ENCODE measurements at regions not wholly inside any gene's neighbourhood (a gene's known extent, or its start where the extent isn't known, plus 50 kb on each side); places are given as distances from the start of the nearest gene placed in this dataset.

DNA sequence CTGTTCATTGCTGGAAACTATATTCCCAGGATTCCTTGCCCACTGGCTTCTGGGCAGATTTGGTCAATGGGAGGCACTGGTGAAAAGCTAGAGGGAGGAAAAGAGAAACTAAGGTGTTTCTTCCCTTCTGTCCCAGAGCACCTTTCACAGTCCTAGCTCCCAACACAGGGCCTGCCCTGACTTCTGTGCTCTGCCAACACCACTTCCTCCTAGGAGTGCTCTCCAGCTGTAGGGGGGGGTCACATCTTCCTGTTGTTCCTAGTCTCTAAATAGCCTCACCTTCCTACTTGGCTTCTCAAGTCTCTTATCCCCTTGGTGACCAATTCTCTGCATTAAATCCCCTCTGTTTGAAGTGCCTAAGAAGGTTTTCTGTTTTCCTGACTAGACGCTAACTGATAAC, 115.4 kb downstream of the ADRB2 start:
- H3K27me3 ChIP-seq (ENCODE audit: insufficient read depth, low read depth, low read length), result no peaks in the 10 kb centered on the region
- no peaks in the 10 kb centered on the region for H3K36me3 ChIP-seq (ENCODE audit: insufficient read depth, low read length)
- no peak overlapping the region for H3K4me3 ChIP-seq (ENCODE audit: low read length)
- TF ChIP-seq, protein P1, sequence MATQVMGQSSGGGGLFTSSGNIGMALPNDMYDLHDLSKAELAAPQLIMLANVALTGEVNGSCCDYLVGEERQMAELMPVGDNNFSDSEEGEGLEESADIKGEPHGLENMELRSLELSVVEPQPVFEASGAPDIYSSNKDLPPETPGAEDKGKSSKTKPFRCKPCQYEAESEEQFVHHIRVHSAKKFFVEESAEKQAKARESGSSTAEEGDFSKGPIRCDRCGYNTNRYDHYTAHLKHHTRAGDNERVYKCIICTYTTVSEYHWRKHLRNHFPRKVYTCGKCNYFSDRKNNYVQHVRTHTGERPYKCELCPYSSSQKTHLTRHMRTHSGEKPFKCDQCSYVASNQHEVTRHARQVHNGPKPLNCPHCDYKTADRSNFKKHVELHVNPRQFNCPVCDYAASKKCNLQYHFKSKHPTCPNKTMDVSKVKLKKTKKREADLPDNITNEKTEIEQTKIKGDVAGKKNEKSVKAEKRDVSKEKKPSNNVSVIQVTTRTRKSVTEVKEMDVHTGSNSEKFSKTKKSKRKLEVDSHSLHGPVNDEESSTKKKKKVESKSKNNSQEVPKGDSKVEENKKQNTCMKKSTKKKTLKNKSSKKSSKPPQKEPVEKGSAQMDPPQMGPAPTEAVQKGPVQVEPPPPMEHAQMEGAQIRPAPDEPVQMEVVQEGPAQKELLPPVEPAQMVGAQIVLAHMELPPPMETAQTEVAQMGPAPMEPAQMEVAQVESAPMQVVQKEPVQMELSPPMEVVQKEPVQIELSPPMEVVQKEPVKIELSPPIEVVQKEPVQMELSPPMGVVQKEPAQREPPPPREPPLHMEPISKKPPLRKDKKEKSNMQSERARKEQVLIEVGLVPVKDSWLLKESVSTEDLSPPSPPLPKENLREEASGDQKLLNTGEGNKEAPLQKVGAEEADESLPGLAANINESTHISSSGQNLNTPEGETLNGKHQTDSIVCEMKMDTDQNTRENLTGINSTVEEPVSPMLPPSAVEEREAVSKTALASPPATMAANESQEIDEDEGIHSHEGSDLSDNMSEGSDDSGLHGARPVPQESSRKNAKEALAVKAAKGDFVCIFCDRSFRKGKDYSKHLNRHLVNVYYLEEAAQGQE (IDR thresholded peaks at IDR 0.05; ENCODE audit: borderline replicate concordance), result no peak
- no peak for TF ChIP-seq EP300 (conservative IDR thresholded peaks at IDR 0.05; ENCODE audit: poor library complexity, severe bottlenecking)
- TF ChIP-seq EZH2 (IDR thresholded peaks at IDR 0.05; ENCODE audit: borderline replicate concordance, insufficient read depth, low read length, poor library complexity, severe bottlenecking), result no peak
- TF ChIP-seq, protein P2, sequence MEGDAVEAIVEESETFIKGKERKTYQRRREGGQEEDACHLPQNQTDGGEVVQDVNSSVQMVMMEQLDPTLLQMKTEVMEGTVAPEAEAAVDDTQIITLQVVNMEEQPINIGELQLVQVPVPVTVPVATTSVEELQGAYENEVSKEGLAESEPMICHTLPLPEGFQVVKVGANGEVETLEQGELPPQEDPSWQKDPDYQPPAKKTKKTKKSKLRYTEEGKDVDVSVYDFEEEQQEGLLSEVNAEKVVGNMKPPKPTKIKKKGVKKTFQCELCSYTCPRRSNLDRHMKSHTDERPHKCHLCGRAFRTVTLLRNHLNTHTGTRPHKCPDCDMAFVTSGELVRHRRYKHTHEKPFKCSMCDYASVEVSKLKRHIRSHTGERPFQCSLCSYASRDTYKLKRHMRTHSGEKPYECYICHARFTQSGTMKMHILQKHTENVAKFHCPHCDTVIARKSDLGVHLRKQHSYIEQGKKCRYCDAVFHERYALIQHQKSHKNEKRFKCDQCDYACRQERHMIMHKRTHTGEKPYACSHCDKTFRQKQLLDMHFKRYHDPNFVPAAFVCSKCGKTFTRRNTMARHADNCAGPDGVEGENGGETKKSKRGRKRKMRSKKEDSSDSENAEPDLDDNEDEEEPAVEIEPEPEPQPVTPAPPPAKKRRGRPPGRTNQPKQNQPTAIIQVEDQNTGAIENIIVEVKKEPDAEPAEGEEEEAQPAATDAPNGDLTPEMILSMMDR (IDR thresholded peaks at IDR 0.05; ENCODE audit: poor library complexity, severe bottlenecking), result no peak
- no peak for TF ChIP-seq POLR2AphosphoS5 (IDR thresholded peaks at IDR 0.05)
- no peak for TF ChIP-seq RAD21 (conservative IDR thresholded peaks at IDR 0.05)
- no peak for TF ChIP-seq MXI1 (conservative IDR thresholded peaks at IDR 0.05; ENCODE audit: poor library complexity, severe bottlenecking)
- no peak for TF ChIP-seq SMC3 (conservative IDR thresholded peaks at IDR 0.05; ENCODE audit: poor library complexity)
- TF ChIP-seq TAF1 (IDR thresholded peaks at IDR 0.05; ENCODE audit: low read depth), result no peak
- no peak overlapping the region for H3K4me2 ChIP-seq (ENCODE audit: low read length)
- H2AFZ ChIP-seq (ENCODE audit: low read depth, low read length), result no peak overlapping the region
- H3K79me2 ChIP-seq (replicated peaks; ENCODE audit: insufficient read depth, low read length), result no peaks in the 10 kb centered on the region
- H3K9ac ChIP-seq (ENCODE audit: low read length), result no peak overlapping the region
- H3F3A ChIP-seq (ENCODE audit: insufficient read depth, low read length, poor library complexity, severe bottlenecking), result no peaks in the 10 kb centered on the region
- H4K20me1 ChIP-seq (ENCODE audit: insufficient read depth), result no peaks in the 10 kb centered on the region
- H3K9me2 ChIP-seq (ENCODE audit: insufficient read depth, low read length), result no peaks in the 10 kb centered on the region
- no peak overlapping the region for H3K27ac ChIP-seq (ENCODE audit: low read length)
- H3K9me3 ChIP-seq (ENCODE audit: low read length), result no peaks in the 10 kb centered on the region

DNA sequence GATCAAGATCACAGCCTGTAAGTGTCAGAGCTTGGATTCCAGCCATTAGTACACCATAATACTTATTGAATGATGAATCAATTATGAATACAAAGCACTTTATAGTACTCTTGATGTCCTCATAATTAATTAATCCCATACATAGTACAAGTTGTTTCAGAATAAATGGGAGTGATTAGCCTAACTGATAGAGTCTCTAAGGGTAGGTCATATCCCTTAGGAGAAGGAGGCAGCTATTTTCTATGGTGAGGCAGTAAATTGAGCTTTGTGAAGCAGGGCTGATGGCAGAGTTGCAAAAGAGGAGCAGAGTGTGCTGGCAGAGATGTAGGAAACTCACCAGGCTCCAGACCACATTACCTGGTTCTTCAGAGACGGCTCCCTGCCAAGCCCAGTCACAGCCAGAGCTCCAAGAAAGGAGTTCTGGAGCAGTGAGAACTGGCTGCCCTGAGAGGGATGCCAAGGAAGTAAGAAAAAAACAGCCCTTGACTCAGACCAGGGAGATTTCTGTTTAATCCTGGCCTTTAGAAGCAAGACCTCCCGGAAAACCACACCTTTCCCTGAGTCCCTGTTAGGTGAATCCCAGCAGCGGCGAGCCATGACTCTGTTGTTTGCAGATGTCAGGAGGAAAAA, 112.9 kb downstream of the SH3TC2 start:
- Histone ChIP-seq H3K4me2 (ENCODE audit: low read length) (no peak overlapping the region), H3K79me2 (replicated peaks; ENCODE audit: insufficient read depth, low read length) (no peaks in the 10 kb centered on the region), H4K20me1 (ENCODE audit: insufficient read depth) (no peaks in the 10 kb centered on the region), H3K9me2 (ENCODE audit: insufficient read depth, low read length) (no peaks in the 10 kb centered on the region), H3K27me3 (ENCODE audit: insufficient read depth, low read depth, low read length) (no peaks in the 10 kb centered on the region), H3K9me3 (ENCODE audit: low read length) (no peaks in the 10 kb centered on the region), H3F3A (ENCODE audit: insufficient read depth, low read length, poor library complexity, severe bottlenecking) (no peaks in the 10 kb centered on the region), H3K4me3 (ENCODE audit: low read length) (no peak overlapping the region), H3K27ac (ENCODE audit: low read length) (no peak overlapping the region), H3K36me3 (ENCODE audit: insufficient read depth, low read length) (no peaks in the 10 kb centered on the region), H3K9ac (ENCODE audit: low read length) (no peak overlapping the region), H2AFZ (ENCODE audit: low read depth, low read length) (no peak overlapping the region)
- TF ChIP-seq MXI1 (conservative IDR thresholded peaks at IDR 0.05; ENCODE audit: poor library complexity, severe bottlenecking) (no peak), RAD21 (conservative IDR thresholded peaks at IDR 0.05) (no peak), SMC3 (conservative IDR thresholded peaks at IDR 0.05; ENCODE audit: poor library complexity) (no peak), TAF1 (IDR thresholded peaks at IDR 0.05; ENCODE audit: low read depth) (no peak)
- TF ChIP-seq, protein P1 (IDR thresholded peaks at IDR 0.05; ENCODE audit: borderline replicate concordance), result no peak
- TF ChIP-seq, protein P2 (IDR thresholded peaks at IDR 0.05; ENCODE audit: poor library complexity, severe bottlenecking), result no peak
